WERI-Rb-1 (cell line): ENCODE measurements at regions not wholly inside any gene's neighbourhood (a gene's known extent, or its start where the extent isn't known, plus 50 kb on each side); places are given as distances from the start of the nearest gene placed in this dataset.

ENCODE experiments used
- DNase-seq: peaks from one replicate; pipeline ENCODE4 v3.0.0-alpha.2; 2020
- H3K27ac ChIP-seq: fragments of 250-450 bp; sonication (Bioruptor Pico); 2 replicates; pipeline ENCODE4 v1.5.1; 2020; ENCODE audit warnings: mild to moderate bottlenecking, moderate library complexity
- H3K27me3 ChIP-seq: fragments of 250-450 bp; sonication (Bioruptor Pico); 2 replicates; pipeline ENCODE4 v1.5.1; 2021; ENCODE audit warnings: mild to moderate bottlenecking, low read depth, moderate library complexity; ENCODE audit not compliant: insufficient read depth, severe bottlenecking
- H3K36me3 ChIP-seq: fragments of 250-450 bp; sonication (Bioruptor Pico); 2 replicates; pipeline ENCODE4 v1.5.1; 2020; ENCODE audit warnings: mild to moderate bottlenecking, moderate library complexity
- H3K4me3 ChIP-seq: 2 replicates; pipeline ENCODE4 v1.5.1; 2011; ENCODE audit warnings: low read depth, mild to moderate bottlenecking, control low read depth, low read length
- H3K9me3 ChIP-seq: fragments of 250-450 bp; sonication (Bioruptor Pico); 2 replicates; pipeline ENCODE4 v1.5.1; 2021; ENCODE audit warnings: mild to moderate bottlenecking, moderate library complexity; ENCODE audit not compliant: severe bottlenecking
- CTCF ChIP-seq: IDR thresholded peaks from 2 replicates; pipeline ENCODE4 v1.5.1; 2011; ENCODE audit warnings: low read depth, mild to moderate bottlenecking, control low read depth, inconsistent platforms, low read length

- Histone ChIP-seq H3K27ac (no peak overlapping the region), H3K36me3 (no peaks in the 10 kb centered on the region), H3K4me3 (no peak overlapping the region), H3K27me3 (no peaks in the 10 kb centered on the region), H3K9me3 (no peaks in the 10 kb centered on the region)
- no peak for TF ChIP-seq CTCF
- no peak for DNase-seq
Observed at GRCh38 chr1:102751111-102751510, 357.2 kb downstream of the COL11A1 start.

GRCh38 chr1:102742426-102742825, 365.9 kb downstream of the COL11A1 start:
- no peaks in the 10 kb centered on the region for H3K27me3 ChIP-seq
- no peak overlapping the region for H3K4me3 ChIP-seq
- no peaks in the 10 kb centered on the region for H3K36me3 ChIP-seq
- no peak for TF ChIP-seq CTCF
- H3K27ac ChIP-seq = no peak overlapping the region
- DNase-seq = no peak
- no peaks in the 10 kb centered on the region for H3K9me3 ChIP-seq

GRCh38 chr1:102733491-102734236, 374.7 kb downstream of the COL11A1 start:
- H3K36me3 ChIP-seq = no peaks in the 10 kb centered on the region
- no peaks in the 10 kb centered on the region for H3K27me3 ChIP-seq
- DNase-seq = no peak
- no peak for TF ChIP-seq CTCF
- H3K9me3 ChIP-seq = no peaks in the 10 kb centered on the region
- no peak overlapping the region for H3K4me3 ChIP-seq
- H3K27ac ChIP-seq = no peak overlapping the region

GRCh38 chr1:102732927-102733326, 375.4 kb downstream of the COL11A1 start:
- no peak for DNase-seq
- H3K36me3 ChIP-seq = no peaks in the 10 kb centered on the region

GRCh38 chr1:102726417-102726816, 381.9 kb downstream of the COL11A1 start:
- no peak for TF ChIP-seq CTCF
- H3K9me3 ChIP-seq = no peaks in the 10 kb centered on the region
- H3K36me3 ChIP-seq = no peaks in the 10 kb centered on the region
- no peaks in the 10 kb centered on the region for H3K27me3 ChIP-seq
- H3K4me3 ChIP-seq = no peak overlapping the region
- no peak for DNase-seq
- no peak overlapping the region for H3K27ac ChIP-seq

More at GRCh38 chr1:102732927-102733326, 375.4 kb downstream of the COL11A1 start:
- Histone ChIP-seq H3K9me3 (no peaks in the 10 kb centered on the region), H3K27ac (no peak overlapping the region), H3K4me3 (no peak overlapping the region), H3K27me3 (no peaks in the 10 kb centered on the region)
- no peak for TF ChIP-seq CTCF

GRCh38 chr1:102724741-102725140, 383.6 kb downstream of the COL11A1 start:
- Histone ChIP-seq H3K27ac (no peak overlapping the region), H3K36me3 (no peaks in the 10 kb centered on the region)

More at GRCh38 chr1:102724741-102725140, 383.6 kb downstream of the COL11A1 start:
- Histone ChIP-seq H3K4me3 (no peak overlapping the region), H3K9me3 (no peaks in the 10 kb centered on the region), H3K27me3 (no peaks in the 10 kb centered on the region)
- TF ChIP-seq CTCF = no peak
- DNase-seq = no peak
